Left renal pelvis (tissue), 4 donors: ENCODE measurements at regions not wholly inside any gene's neighbourhood (a gene's known extent, or its start where the extent isn't known, plus 50 kb on each side); places are given as distances from the start of the nearest gene placed in this dataset.
"Not testable (repeated sequence)": the region's sequence is repeated elsewhere in the genome, so short reads cannot be mapped to it uniquely, and the experiment has no call there.

Experiments
- DNase-seq, 4 donors: peaks; one replicate each; pipeline ENCODE4 v3.0.0-alpha.2; 2013; ENCODE audit warnings: low read depth in 4 of 4, low spot score in 3 of 4

DNA sequence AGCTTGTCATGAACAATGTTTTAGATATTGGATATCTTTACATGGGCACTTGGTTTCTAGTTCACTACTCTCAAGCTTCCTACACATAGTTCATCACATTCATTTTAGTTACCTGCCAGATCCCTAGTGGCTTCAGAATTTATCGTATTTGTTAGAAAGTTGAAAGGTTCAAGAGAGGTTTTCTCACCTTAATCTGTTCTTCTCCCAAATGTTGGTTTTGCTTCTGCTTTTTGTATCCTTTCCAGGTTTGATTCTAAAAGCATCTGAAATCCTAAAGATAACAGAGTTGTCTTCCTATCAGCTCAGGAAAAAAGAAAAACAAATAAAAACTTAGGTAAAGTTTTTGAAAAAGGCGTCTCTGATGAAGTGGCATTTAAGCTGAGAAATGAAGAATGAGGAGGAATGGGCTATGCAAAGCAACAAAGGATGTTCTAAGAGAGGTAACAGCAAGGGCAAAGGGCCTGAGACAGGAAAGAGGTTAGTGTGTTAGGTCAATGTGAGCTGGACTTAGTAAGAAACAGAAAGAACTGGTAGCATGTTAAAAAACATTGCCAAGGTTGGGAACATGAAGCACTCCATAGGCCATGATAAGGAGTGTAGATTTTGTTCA lies 104.7 kb upstream of the CMC1 start:
- DNase-seq, result no peak

DNA sequence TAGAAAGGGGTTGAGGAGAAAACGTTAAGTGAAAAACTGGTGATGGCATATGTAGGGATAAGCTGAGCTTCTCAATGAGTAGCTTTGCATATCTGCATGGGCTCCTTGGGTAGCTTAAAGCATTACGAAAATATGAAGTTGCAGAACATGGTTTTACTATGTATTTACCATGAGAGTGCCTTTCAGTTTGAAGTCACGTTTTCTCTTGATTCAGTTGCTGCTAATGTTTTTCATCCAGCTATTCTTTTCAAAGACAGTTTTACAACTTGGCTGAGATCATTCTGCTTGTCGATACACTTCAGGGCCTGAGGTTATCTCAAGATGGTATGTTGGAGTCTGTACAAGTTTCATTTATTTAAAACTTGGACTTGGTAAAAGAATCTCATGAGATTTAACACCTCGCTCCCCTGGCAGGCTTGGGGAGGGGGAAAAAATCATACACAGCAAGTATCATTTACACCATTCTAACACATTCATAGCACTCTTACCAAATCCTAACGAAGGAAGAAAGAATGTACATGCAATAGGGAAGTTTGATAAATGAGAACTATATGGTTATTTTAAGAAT lies 103.3 kb upstream of the CMC1 start:
- no peak for DNase-seq

- no peak for DNase-seq
These were observed 102.1 kb upstream of the CMC1 start for GRCh38 chr3:28139288-28139687.

GRCh38 chr3:28139967-28140634 lies 101.3 kb upstream of the CMC1 start:
- DNase-seq, result no peak

GRCh38 chr3:28140664-28141063 lies 100.8 kb upstream of the CMC1 start:
- DNase-seq, result no peak

DNA sequence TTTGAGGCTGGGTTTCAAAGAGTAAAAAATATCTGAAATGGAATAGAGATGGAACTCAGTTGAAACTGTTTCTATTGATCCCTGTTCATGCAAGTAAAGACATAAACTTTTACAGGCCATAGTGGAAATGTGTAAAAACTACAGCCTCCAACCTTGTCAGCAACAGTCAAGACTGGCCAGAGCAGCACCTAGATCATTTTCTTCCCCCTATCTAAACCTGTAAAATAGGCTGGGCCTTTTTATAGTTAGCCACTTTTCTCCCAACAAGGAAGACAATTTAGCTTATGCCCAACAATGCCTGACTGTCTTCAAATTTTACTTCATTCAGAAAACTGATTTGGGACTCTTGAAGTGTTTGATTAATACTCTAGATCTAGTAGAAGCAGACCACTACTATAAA lies 91.5 kb upstream of the CMC1 start:
- DNase-seq, result no peak

GRCh38 chr3:28150465-28151206 lies 90.8 kb upstream of the CMC1 start:
- no peak for DNase-seq

GRCh38 chr3:28151207-28151550 lies 90.2 kb upstream of the CMC1 start:
- no peak for DNase-seq

- DNase-seq, result no peak
These were observed 89.7 kb upstream of the CMC1 start for GRCh38 chr3:28151608-28152228.

DNA sequence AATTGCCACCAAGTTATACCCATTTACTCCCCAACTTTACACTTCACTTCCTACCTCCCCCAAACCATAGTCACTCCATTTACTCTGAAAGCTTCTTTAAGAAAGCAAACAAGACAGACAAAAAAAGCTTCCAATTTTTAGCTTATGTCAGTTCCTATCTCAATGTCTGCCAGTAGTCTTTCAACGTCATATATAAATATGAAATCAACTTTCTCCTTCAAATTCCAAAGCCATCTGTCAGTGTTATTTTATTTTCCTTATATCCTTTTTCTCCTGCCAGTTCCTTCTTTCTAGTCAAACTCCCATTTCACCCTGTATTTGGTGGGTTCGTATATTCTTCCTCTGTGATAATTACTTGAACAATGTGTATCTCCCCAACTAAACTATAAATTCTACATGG lies 85.8 kb upstream of the CMC1 start:
- DNase-seq, result no peak

DNA sequence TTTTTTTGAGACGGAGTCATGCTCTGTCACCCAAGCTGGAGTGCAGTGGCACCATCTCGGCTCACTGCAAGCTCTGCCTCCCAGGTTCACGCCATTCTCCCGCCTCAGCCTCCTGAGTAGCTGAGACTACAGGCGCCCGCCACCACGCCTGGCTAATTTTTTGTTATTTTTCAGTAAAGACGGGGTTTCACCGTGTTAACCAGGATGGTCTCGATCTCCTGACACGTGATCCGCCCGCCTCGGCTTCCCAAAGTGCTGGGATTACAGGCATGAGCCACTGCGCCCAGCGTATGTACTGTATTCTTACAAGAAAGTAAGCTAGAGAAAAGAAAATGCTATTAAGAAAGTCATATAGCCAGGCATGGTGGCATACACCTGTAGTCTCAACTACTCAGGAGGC lies 84.8 kb upstream of the CMC1 start:
- not testable (repeated sequence) for DNase-seq

GRCh38 chr3:28171962-28172361 lies 69.5 kb upstream of the CMC1 start:
- DNase-seq, result no peak

GRCh38 chr3:28172748-28173147 lies 68.7 kb upstream of the CMC1 start:
- no peak for DNase-seq

DNA sequence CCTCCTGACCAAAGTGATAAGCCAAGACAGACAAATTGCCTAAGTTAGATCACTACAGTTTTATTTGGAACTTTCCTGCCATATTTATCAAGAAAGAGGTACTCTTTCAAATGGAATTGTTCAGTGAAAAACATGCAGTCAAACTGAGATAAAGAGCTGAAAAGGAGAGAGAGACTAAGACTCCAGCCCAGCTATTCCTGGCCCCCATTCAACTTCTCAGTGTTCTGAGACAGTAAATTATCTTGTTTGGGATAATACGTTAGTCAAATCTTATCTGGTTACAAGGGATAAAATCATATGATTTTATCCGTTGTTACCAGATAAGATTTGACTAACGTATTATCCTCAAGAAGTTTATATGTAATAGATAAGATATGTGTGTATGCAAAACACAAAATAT lies 67.6 kb upstream of the CMC1 start:
- no peak for DNase-seq

GRCh38 chr3:28186748-28187147 lies 54.7 kb upstream of the CMC1 start:
- no peak for DNase-seq

DNA sequence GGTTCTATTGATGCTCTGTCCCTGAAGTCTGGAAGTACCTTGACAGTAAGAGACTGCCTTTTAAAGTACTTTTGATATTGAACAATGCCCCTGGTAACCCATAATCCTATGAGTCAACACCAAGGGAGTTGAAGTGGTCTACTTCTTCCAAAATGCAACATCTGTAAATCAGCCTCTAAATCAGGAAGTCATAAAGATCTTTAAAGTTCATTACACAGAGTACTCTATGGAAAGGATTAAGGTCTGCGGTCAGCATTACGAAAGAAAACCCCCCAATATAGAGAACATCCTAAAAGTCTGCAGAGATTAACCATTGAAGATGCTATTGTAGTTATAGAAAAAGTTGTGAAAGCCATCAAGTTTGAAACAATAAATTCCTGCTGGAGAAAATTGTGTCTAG lies 52.7 kb upstream of the CMC1 start:
- no peak for DNase-seq

DNA sequence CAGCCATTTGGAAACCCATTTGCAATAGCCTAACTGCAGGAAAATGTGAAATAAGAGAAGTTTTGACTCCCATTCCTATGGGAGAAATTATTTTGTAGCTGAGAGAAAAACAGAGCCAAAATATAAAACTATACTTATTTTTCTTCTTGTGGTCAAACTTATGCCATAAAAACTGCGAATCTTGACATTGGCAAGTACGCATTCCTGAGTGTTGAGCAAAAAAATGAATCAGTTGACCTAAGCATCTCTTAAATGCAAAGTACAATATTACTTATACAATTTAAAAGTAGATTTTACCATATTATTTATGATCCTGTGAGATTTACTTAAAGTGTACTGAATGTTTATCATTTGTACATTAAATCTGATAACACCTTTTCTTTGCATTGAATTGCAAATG lies 50.1 kb upstream of the CMC1 start:
- no peak for DNase-seq
